ENCODE measurements at regions not wholly inside any gene's neighbourhood (a gene's known extent, or its start where the extent isn't known, plus 50 kb on each side); places are given as distances from the start of the nearest gene placed in this dataset.

- Histone ChIP-seq H3F3A (ENCODE audit: insufficient read depth, low read length) (no peaks in the 10 kb centered on the region), H3K79me2 (ENCODE audit: low read length) (no peaks in the 10 kb centered on the region), H3K9me3 (replicated peaks; ENCODE audit: insufficient read depth, low read length) (no peaks in the 10 kb centered on the region), H3K4me1 (ENCODE audit: low read length) (no peaks in the 10 kb centered on the region), H3K27ac (ENCODE audit: low read length) (no peak overlapping the region), H3K4me2 (ENCODE audit: low read depth, low read length) (no peak overlapping the region), H3K36me3 (replicated peaks; ENCODE audit: insufficient read depth, low read length) (no peaks in the 10 kb centered on the region), H4K20me1 (ENCODE audit: insufficient read depth, low read length) (no peaks in the 10 kb centered on the region), H3K9me2 (replicated peaks; ENCODE audit: insufficient read depth, low read length) (no peaks in the 10 kb centered on the region), H3K9ac (ENCODE audit: low read length) (no peak overlapping the region), H3K4me3 (ENCODE audit: low read length) (no peak overlapping the region), H2AFZ (ENCODE audit: low read length) (no peak overlapping the region), H3K27me3 (replicated peaks; ENCODE audit: insufficient read depth, low read length) (no peaks in the 10 kb centered on the region)
- no peak for DNase-seq
- TF ChIP-seq EZH2 (optimal IDR thresholded peaks at IDR 0.05; ENCODE audit: low read depth, low read length), result no peak
- TF ChIP-seq, protein P1, sequence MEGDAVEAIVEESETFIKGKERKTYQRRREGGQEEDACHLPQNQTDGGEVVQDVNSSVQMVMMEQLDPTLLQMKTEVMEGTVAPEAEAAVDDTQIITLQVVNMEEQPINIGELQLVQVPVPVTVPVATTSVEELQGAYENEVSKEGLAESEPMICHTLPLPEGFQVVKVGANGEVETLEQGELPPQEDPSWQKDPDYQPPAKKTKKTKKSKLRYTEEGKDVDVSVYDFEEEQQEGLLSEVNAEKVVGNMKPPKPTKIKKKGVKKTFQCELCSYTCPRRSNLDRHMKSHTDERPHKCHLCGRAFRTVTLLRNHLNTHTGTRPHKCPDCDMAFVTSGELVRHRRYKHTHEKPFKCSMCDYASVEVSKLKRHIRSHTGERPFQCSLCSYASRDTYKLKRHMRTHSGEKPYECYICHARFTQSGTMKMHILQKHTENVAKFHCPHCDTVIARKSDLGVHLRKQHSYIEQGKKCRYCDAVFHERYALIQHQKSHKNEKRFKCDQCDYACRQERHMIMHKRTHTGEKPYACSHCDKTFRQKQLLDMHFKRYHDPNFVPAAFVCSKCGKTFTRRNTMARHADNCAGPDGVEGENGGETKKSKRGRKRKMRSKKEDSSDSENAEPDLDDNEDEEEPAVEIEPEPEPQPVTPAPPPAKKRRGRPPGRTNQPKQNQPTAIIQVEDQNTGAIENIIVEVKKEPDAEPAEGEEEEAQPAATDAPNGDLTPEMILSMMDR (IDR thresholded peaks at IDR 0.05; ENCODE audit: low read length), result no peak
- TF ChIP-seq EZH2phosphoT487 (IDR thresholded peaks at IDR 0.05; ENCODE audit: low read length), result no peak
Observed at GRCh38 chr4:177546745-177547144, 104.5 kb upstream of the AGA start.

- DNase-seq, result no peak
- TF ChIP-seq, protein P1 (IDR thresholded peaks at IDR 0.05; ENCODE audit: low read length), result no peak
Observed at GRCh38 chr4:177547985-177548384, 105.7 kb upstream of the AGA start.

GRCh38 chr4:177555007-177555574 is 112.9 kb upstream of the AGA start:
- H3K36me3 ChIP-seq (replicated peaks; ENCODE audit: insufficient read depth, low read length), result no peaks in the 10 kb centered on the region
- TF ChIP-seq, protein P1 (IDR thresholded peaks at IDR 0.05; ENCODE audit: low read length), result peak; percentile 70
- no peak for TF ChIP-seq EZH2 (optimal IDR thresholded peaks at IDR 0.05; ENCODE audit: low read depth, low read length)
- TF ChIP-seq EZH2phosphoT487 (IDR thresholded peaks at IDR 0.05; ENCODE audit: low read length), result no peak
- H3K9me2 ChIP-seq (replicated peaks; ENCODE audit: insufficient read depth, low read length), result no peaks in the 10 kb centered on the region
- no peaks in the 10 kb centered on the region for H3K27me3 ChIP-seq (replicated peaks; ENCODE audit: insufficient read depth, low read length)
- no peaks in the 10 kb centered on the region for H3F3A ChIP-seq (ENCODE audit: insufficient read depth, low read length)
- no peak overlapping the region for H3K4me3 ChIP-seq (ENCODE audit: low read length)
- H3K9ac ChIP-seq (ENCODE audit: low read length), result no peak overlapping the region
- H3K79me2 ChIP-seq (ENCODE audit: low read length), result no peaks in the 10 kb centered on the region
- H3K4me2 ChIP-seq (ENCODE audit: low read depth, low read length), result no peak overlapping the region
- H2AFZ ChIP-seq (ENCODE audit: low read length), result no peak overlapping the region
- no peak overlapping the region for H3K27ac ChIP-seq (ENCODE audit: low read length)
- no peaks in the 10 kb centered on the region for H3K9me3 ChIP-seq (replicated peaks; ENCODE audit: insufficient read depth, low read length)
- H3K4me1 ChIP-seq (ENCODE audit: low read length), result no peaks in the 10 kb centered on the region
- no peaks in the 10 kb centered on the region for H4K20me1 ChIP-seq (ENCODE audit: insufficient read depth, low read length)
- DNase-seq, result peak; percentile 26

More at GRCh38 chr4:177547985-177548384, 105.7 kb upstream of the AGA start:
- Histone ChIP-seq H3K9me3 (replicated peaks; ENCODE audit: insufficient read depth, low read length) (no peaks in the 10 kb centered on the region), H4K20me1 (ENCODE audit: insufficient read depth, low read length) (no peaks in the 10 kb centered on the region), H3K27me3 (replicated peaks; ENCODE audit: insufficient read depth, low read length) (no peaks in the 10 kb centered on the region), H3K4me2 (ENCODE audit: low read depth, low read length) (no peak overlapping the region), H3F3A (ENCODE audit: insufficient read depth, low read length) (no peaks in the 10 kb centered on the region), H2AFZ (ENCODE audit: low read length) (no peak overlapping the region), H3K36me3 (replicated peaks; ENCODE audit: insufficient read depth, low read length) (no peaks in the 10 kb centered on the region), H3K4me1 (ENCODE audit: low read length) (no peaks in the 10 kb centered on the region), H3K4me3 (ENCODE audit: low read length) (no peak overlapping the region), H3K9ac (ENCODE audit: low read length) (no peak overlapping the region), H3K27ac (ENCODE audit: low read length) (no peak overlapping the region), H3K79me2 (ENCODE audit: low read length) (no peaks in the 10 kb centered on the region), H3K9me2 (replicated peaks; ENCODE audit: insufficient read depth, low read length) (no peaks in the 10 kb centered on the region)

Measured in MM.1S (cell line).